Mesenchymal stem cell (in vitro differentiated cells and primary cell): ENCODE measurements at regions not wholly inside any gene's neighbourhood (a gene's known extent, or its start where the extent isn't known, plus 50 kb on each side); places are given as distances from the start of the nearest gene placed in this dataset.

Experiments used
- DNase-seq: peaks from one replicate; pipeline ENCODE4 v3.0.0-alpha.2; 2013
- H2AFZ ChIP-seq: one replicate; pipeline ENCODE4 v1.6.1; 2013; ENCODE audit warnings: low read depth, mild to moderate bottlenecking, control low read depth, inconsistent platforms, low read length, moderate library complexity
- H2AK5ac ChIP-seq: 2 replicates; pipeline ENCODE4 v1.6.1; 2013; ENCODE audit warnings: low read length, moderate library complexity, mild to moderate bottlenecking, inconsistent platforms; ENCODE audit not compliant: severe bottlenecking
- H2BK120ac ChIP-seq: one replicate; pipeline ENCODE4 v1.6.1; 2013; ENCODE audit warnings: low read depth, mild to moderate bottlenecking, inconsistent platforms, low read length, moderate library complexity
- H2BK12ac ChIP-seq, 2 experiments: one replicate each; pipeline ENCODE4 v1.6.1; 2013; ENCODE audit warnings: inconsistent platforms in 2 of 2, low read length in 2 of 2, mild to moderate bottlenecking in 2 of 2, moderate library complexity in 2 of 2, control low read depth in 1 of 2
- H2BK15ac ChIP-seq: one replicate; pipeline ENCODE4 v1.6.1; 2013; ENCODE audit warnings: mild to moderate bottlenecking, low read depth, inconsistent platforms; ENCODE audit not compliant: poor library complexity, severe bottlenecking
- H2BK5ac ChIP-seq: 2 replicates; pipeline ENCODE4 v1.6.1; 2013; ENCODE audit warnings: low read depth, mild to moderate bottlenecking, low read length, control low read depth, inconsistent platforms; ENCODE audit not compliant: poor library complexity, severe bottlenecking
- H3K14ac ChIP-seq, 2 experiments: one replicate each; pipeline ENCODE4 v1.6.1; 2013; ENCODE audit warnings: inconsistent platforms in 2 of 2, low read length in 2 of 2, control low read depth in 1 of 2, mild to moderate bottlenecking in 1 of 2, moderate library complexity in 1 of 2
- H3K18ac ChIP-seq, 2 experiments: one replicate each; pipeline ENCODE4 v1.6.1; 2013; ENCODE audit warnings: inconsistent platforms in 2 of 2, low read length in 2 of 2, control low read depth in 1 of 2, low read depth in 1 of 2, mild to moderate bottlenecking in 1 of 2
- H3K23ac ChIP-seq, 2 experiments: one replicate each; pipeline ENCODE4 v1.6.1; 2013; ENCODE audit warnings: inconsistent platforms in 2 of 2, low read length in 2 of 2, mild to moderate bottlenecking in 2 of 2, moderate library complexity in 2 of 2, control low read depth in 1 of 2
- H3K27ac ChIP-seq: 2 replicates; pipeline ENCODE4 v1.5.1; 2013; ENCODE audit warnings: mild to moderate bottlenecking, moderate library complexity, low read length, control low read depth, inconsistent platforms; ENCODE audit not compliant: poor library complexity, severe bottlenecking
- H3K27me3 ChIP-seq, 2 experiments: 2 replicates each; pipeline versions ENCODE4 v1.6.1 to v1.7.0; 2013; ENCODE audit warnings: low read length in 2 of 2, mild to moderate bottlenecking in 2 of 2, moderate library complexity in 2 of 2, control low read depth in 1 of 2, inconsistent platforms in 1 of 2; ENCODE audit not compliant: control insufficient read depth in 1 of 2, insufficient read depth in 1 of 2
- H3K36me3 ChIP-seq, 2 experiments: 2 replicates each; pipeline versions ENCODE4 v1.6.1 to v1.7.0; 2013; ENCODE audit warnings: low read length in 2 of 2, control low read depth in 1 of 2, inconsistent platforms in 1 of 2, low read depth in 1 of 2, mild to moderate bottlenecking in 1 of 2; ENCODE audit not compliant: insufficient read depth in 2 of 2, control insufficient read depth in 1 of 2
- H3K4ac ChIP-seq, 2 experiments: one replicate each; pipeline ENCODE4 v1.6.1; 2013; ENCODE audit warnings: inconsistent platforms in 2 of 2, low read length in 2 of 2, mild to moderate bottlenecking in 2 of 2, moderate library complexity in 2 of 2, control low read depth in 1 of 2, low read depth in 1 of 2
- H3K4me1 ChIP-seq: 2 replicates; pipeline ENCODE4 v1.6.1; 2013; ENCODE audit warnings: low read depth, low read length, control low read depth; ENCODE audit not compliant: control insufficient read depth, insufficient read depth
- H3K4me2 ChIP-seq: 2 replicates; pipeline ENCODE4 v1.6.1; 2013; ENCODE audit warnings: low read length, mild to moderate bottlenecking, inconsistent platforms; ENCODE audit not compliant: poor library complexity, severe bottlenecking
- H3K4me3 ChIP-seq, 2 experiments: 2 replicates each; pipeline versions ENCODE4 v1.5.1 to v1.7.0; 2013; ENCODE audit warnings: low read length in 2 of 2, mild to moderate bottlenecking in 2 of 2, control low read depth in 1 of 2, low read depth in 1 of 2; ENCODE audit not compliant: insufficient read depth in 1 of 2
- H3K79me1 ChIP-seq: replicated peaks from 2 replicates; pipeline ENCODE4 v1.6.1; 2013; ENCODE audit warnings: mild to moderate bottlenecking, control low read depth, low read length, inconsistent platforms; ENCODE audit not compliant: poor library complexity, severe bottlenecking
- H3K9ac ChIP-seq: 2 replicates; pipeline ENCODE4 v1.7.0; 2013; ENCODE audit warnings: mild to moderate bottlenecking, low read length, moderate library complexity
- H3K9me3 ChIP-seq: 2 replicates; pipeline ENCODE4 v1.7.0; 2013; ENCODE audit warnings: mild to moderate bottlenecking, low read length; ENCODE audit not compliant: control insufficient read depth
- H4K8ac ChIP-seq: one replicate; pipeline ENCODE4 v1.6.1; 2013; ENCODE audit warnings: inconsistent platforms, mild to moderate bottlenecking, low read length, moderate library complexity
- H4K91ac ChIP-seq: one replicate; pipeline ENCODE4 v1.6.1; 2013; ENCODE audit warnings: mild to moderate bottlenecking, low read length, inconsistent platforms
- WGBS: methylation state at CpG from one replicate; pipeline ENCODE4 v1.1.7; 2013; ENCODE audit warnings: mixed read lengths; 5-methylcytosine and 5-hydroxymethylcytosine counted together

- H3K27me3 ChIP-seq = no peaks in the 10 kb centered on the region
- H2BK12ac ChIP-seq = no peak overlapping the region
- no peak overlapping the region for H2BK15ac ChIP-seq
- no peak for DNase-seq
- no peak overlapping the region for H2BK120ac ChIP-seq
- no peak overlapping the region for H3K4me2 ChIP-seq
- no peaks in the 10 kb centered on the region for H3K4me1 ChIP-seq
- H3K36me3 ChIP-seq = no peaks in the 10 kb centered on the region
- H4K8ac ChIP-seq = no peak overlapping the region
- H3K9me3 ChIP-seq = no peaks in the 10 kb centered on the region
- no peak overlapping the region for H3K23ac ChIP-seq
- H3K18ac ChIP-seq = no peak overlapping the region
- no peaks in the 10 kb centered on the region for H3K79me1 ChIP-seq
- H3K27ac ChIP-seq = no peak overlapping the region
- no peak overlapping the region for H3K4ac ChIP-seq
- H4K91ac ChIP-seq = no peak overlapping the region
- no peak overlapping the region for H2AK5ac ChIP-seq
- no peak overlapping the region for H3K4me3 ChIP-seq
- H2BK5ac ChIP-seq = no peak overlapping the region
- H3K9ac ChIP-seq = no peak overlapping the region
- H3K14ac ChIP-seq = no peak overlapping the region
- no peak overlapping the region for H2AFZ ChIP-seq
These were observed 601.1 kb upstream of the NRXN1 start for GRCh38 chr2:51633073-51633472.

- H3K14ac ChIP-seq = no peak overlapping the region
- H2BK5ac ChIP-seq = no peak overlapping the region
- H2AK5ac ChIP-seq = no peak overlapping the region
- no peaks in the 10 kb centered on the region for H3K79me1 ChIP-seq
- H2AFZ ChIP-seq = no peak overlapping the region
- no peak overlapping the region for H3K27ac ChIP-seq
- no peak for DNase-seq
- 100% methylated on average over 1 of the region's 3 CpGs for WGBS
- H3K4me2 ChIP-seq = no peak overlapping the region
- H3K4me3 ChIP-seq = no peak overlapping the region
- no peak overlapping the region for H2BK120ac ChIP-seq
- no peak overlapping the region for H2BK12ac ChIP-seq
- no peaks in the 10 kb centered on the region for H3K27me3 ChIP-seq
- H3K4ac ChIP-seq = no peak overlapping the region
- no peak overlapping the region for H2BK15ac ChIP-seq
- H3K9me3 ChIP-seq = no peaks in the 10 kb centered on the region
- no peak overlapping the region for H3K9ac ChIP-seq
- H3K18ac ChIP-seq = no peak overlapping the region
- no peak overlapping the region for H4K8ac ChIP-seq
- no peaks in the 10 kb centered on the region for H3K4me1 ChIP-seq
- no peak overlapping the region for H4K91ac ChIP-seq
- no peaks in the 10 kb centered on the region for H3K36me3 ChIP-seq
- no peak overlapping the region for H3K23ac ChIP-seq
These were observed 597.5 kb upstream of the NRXN1 start for GRCh38 chr2:51629406-51629805.

GRCh38 chr2:51628917-51629316 is 597.0 kb upstream of the NRXN1 start:
- no peak for DNase-seq
- Histone ChIP-seq H3K4me1 (no peaks in the 10 kb centered on the region), H3K18ac (no peak overlapping the region), H3K23ac (no peak overlapping the region), H3K4ac (no peak overlapping the region), H3K14ac (no peak overlapping the region), H3K9me3 (no peaks in the 10 kb centered on the region), H2BK12ac (no peak overlapping the region), H2AK5ac (no peak overlapping the region), H3K27ac (no peak overlapping the region), H3K36me3 (no peaks in the 10 kb centered on the region), H3K4me2 (no peak overlapping the region), H2BK120ac (no peak overlapping the region), H2BK5ac (no peak overlapping the region), H3K4me3 (no peak overlapping the region), H2BK15ac (no peak overlapping the region), H4K8ac (no peak overlapping the region), H3K79me1 (no peaks in the 10 kb centered on the region), H3K9ac (no peak overlapping the region), H4K91ac (no peak overlapping the region), H2AFZ (no peak overlapping the region), H3K27me3 (no peaks in the 10 kb centered on the region)
- 95% methylated on average over 2 of the region's 3 CpGs for WGBS

- Histone ChIP-seq H3K4ac (no peak overlapping the region), H3K36me3 (no peaks in the 10 kb centered on the region)
- WGBS = 17% methylated on average over 1 of the region's 3 CpGs
These were observed 593.1 kb upstream of the NRXN1 start for GRCh38 chr2:51624995-51625394.

More at GRCh38 chr2:51624995-51625394, 593.1 kb upstream of the NRXN1 start:
- no peaks in the 10 kb centered on the region for H3K4me1 ChIP-seq
- no peak overlapping the region for H3K23ac ChIP-seq
- no peak overlapping the region for H2AFZ ChIP-seq
- H4K91ac ChIP-seq = no peak overlapping the region
- no peak overlapping the region for H2BK15ac ChIP-seq
- no peak overlapping the region for H4K8ac ChIP-seq
- no peak overlapping the region for H3K14ac ChIP-seq
- no peak overlapping the region for H3K4me3 ChIP-seq
- H3K27ac ChIP-seq = no peak overlapping the region
- H3K9ac ChIP-seq = no peak overlapping the region
- H2AK5ac ChIP-seq = no peak overlapping the region
- H3K18ac ChIP-seq = no peak overlapping the region
- H3K9me3 ChIP-seq = peaks cover 5% of the 10 kb centered on the region
- peak; percentile 5 for DNase-seq
- H3K79me1 ChIP-seq = no peaks in the 10 kb centered on the region
- no peak overlapping the region for H2BK5ac ChIP-seq
- H2BK12ac ChIP-seq = no peak overlapping the region
- H3K4me2 ChIP-seq = no peak overlapping the region
- no peak overlapping the region for H2BK120ac ChIP-seq
- H3K27me3 ChIP-seq = no peaks in the 10 kb centered on the region
